ENCODE measurements at regions not wholly inside any gene's neighbourhood (a gene's known extent, or its start where the extent isn't known, plus 50 kb on each side); places are given as distances from the start of the nearest gene placed in this dataset.

- no peaks in the 10 kb centered on the region; the same call in 1 of the 2 replicates for H3K23me2 ChIP-seq (ENCODE audit: low read depth, low read length)
- no peak overlapping the region for H3K4ac ChIP-seq (replicated peaks; ENCODE audit: insufficient read length, low read depth, low read length)
- H3K4me2 ChIP-seq (ENCODE audit: insufficient read depth in 1 of 2, low read depth in 2 of 2, low read length in 2 of 2) = no peak overlapping the region
- DNase-seq (ENCODE audit: low read depth in 1 of 2, low spot score in 2 of 2) (no peak), FAIRE-seq (no peak)
- H3K36me3 ChIP-seq (ENCODE audit: control insufficient read depth in 2 of 4, insufficient read depth in 4 of 4, low read length in 3 of 4) = no peaks in the 10 kb centered on the region
- no peaks in the 10 kb centered on the region for H3K4me1 ChIP-seq (replicated peaks in 1 of 4; ENCODE audit: control insufficient read depth in 3 of 4, insufficient read depth in 4 of 4, low read length in 3 of 4)
- no peak overlapping the region for H3K18ac ChIP-seq (ENCODE audit: extremely low read depth, low read length)
- H2AK5ac ChIP-seq (ENCODE audit: low read depth, low read length) = no peak overlapping the region
- H3K14ac ChIP-seq (ENCODE audit: insufficient read length) = no peak overlapping the region
- WGBS, 2 experiments (ENCODE audit: extremely low coverage in 1 of 2, insufficient coverage in 1 of 2, insufficient read length in 1 of 2, insufficient replicate concordance in 2 of 2, low coverage in 1 of 2, low lambda C conversion rate in 2 of 2, missing lambda C conversion rate in 1 of 2) = 83% methylated on average over 1 of the region's 1 CpG; no CpG with 5 or more reads in 1 of the 2 experiments
- no peak overlapping the region for H3K56ac ChIP-seq (replicated peaks; ENCODE audit: insufficient read length, low read depth, low read length)
- H2BK5ac ChIP-seq (ENCODE audit: low read depth, low read length) = no peak overlapping the region
- H3K4me3 ChIP-seq (ENCODE audit: extremely low read depth in 1 of 4, insufficient read depth in 2 of 4, low read depth in 3 of 4, low read length in 4 of 4) = no peak overlapping the region
- H4K20me1 ChIP-seq (replicated peaks in 1 of 2; ENCODE audit: control insufficient read depth in 1 of 2, insufficient read depth in 2 of 2, low read length in 2 of 2) = no peaks in the 10 kb centered on the region
- POLR2A ChIA-PET (ENCODE audit: partially characterized antibody) = no interaction called here
- CTCF ChIA-PET (ENCODE audit: partially characterized antibody) = no interaction called here
- H3K79me1 ChIP-seq (ENCODE audit: low read depth, low read length) = no peaks in the 10 kb centered on the region
- no peak overlapping the region for H4K91ac ChIP-seq (replicated peaks; ENCODE audit: insufficient read length, low read length)
- H3K27ac ChIP-seq (ENCODE audit: low read depth, low read length) = no peak overlapping the region
- no peak overlapping the region for H2BK12ac ChIP-seq (ENCODE audit: low read depth, low read length)
- no peaks in the 10 kb centered on the region for H3K9me3 ChIP-seq (ENCODE audit: insufficient read depth in 2 of 2, low read depth in 1 of 2, low read length in 1 of 2)
- H4K5ac ChIP-seq (ENCODE audit: insufficient read length, low read depth, low read length) = no peak overlapping the region
- no peak overlapping the region for H2AFZ ChIP-seq (ENCODE audit: low read length)
- H2BK20ac ChIP-seq (ENCODE audit: low read length) = no peak overlapping the region
- H4K8ac ChIP-seq (ENCODE audit: extremely low read depth, insufficient read depth, low read length) = no peak overlapping the region
- no peaks in the 10 kb centered on the region for H3K27me3 ChIP-seq (replicated peaks in 1 of 4; ENCODE audit: control insufficient read depth in 3 of 4, extremely low read depth in 1 of 4, insufficient read depth in 3 of 4, low read length in 3 of 4)
- H3K23ac ChIP-seq (ENCODE audit: insufficient read length) = no peak overlapping the region
- no peak overlapping the region for H3K9ac ChIP-seq (replicated peaks in 1 of 4; ENCODE audit: extremely low read depth in 1 of 4, low read depth in 3 of 4, low read length in 3 of 4)
- H2BK120ac ChIP-seq (replicated peaks; ENCODE audit: low read depth, low read length) = no peak overlapping the region
- no peak overlapping the region for H2BK15ac ChIP-seq (ENCODE audit: low read length)
- no peaks in the 10 kb centered on the region for H3K79me2 ChIP-seq (ENCODE audit: control insufficient read depth in 1 of 2, insufficient read depth in 2 of 2, low read length in 2 of 2)
- no peak for TF ChIP-seq HDAC2 (IDR thresholded peaks at IDR 0.05; ENCODE audit: borderline replicate concordance in 1 of 2, low read depth in 2 of 2, low read length in 2 of 2)
- no peak for TF ChIP-seq RNF2 (IDR thresholded peaks at IDR 0.05; ENCODE audit: borderline replicate concordance, low read depth, low read length, missing control alignments, poor library complexity, severe bottlenecking)
- no peak for TF ChIP-seq GTF2F1 (IDR thresholded peaks at IDR 0.05; ENCODE audit: borderline replicate concordance, low read depth, low read length)
- TF ChIP-seq CTBP2 (IDR thresholded peaks at IDR 0.05; ENCODE audit: borderline replicate concordance, insufficient read depth, insufficient read length, low read length) = no peak
- no peak for TF ChIP-seq CREB1 (IDR thresholded peaks at IDR 0.05)
- no peak for TF ChIP-seq FOSL1 (IDR thresholded peaks at IDR 0.05; ENCODE audit: insufficient read depth, low read depth, low read length)
- TF ChIP-seq BCL11A (IDR thresholded peaks at IDR 0.05; ENCODE audit: low read depth in 2 of 2, low read length in 2 of 2) = no peak
- no peak for TF ChIP-seq CBX5 (IDR thresholded peaks at IDR 0.05; ENCODE audit: low read depth, low read length)
- TF ChIP-seq SIX5 (IDR thresholded peaks at IDR 0.05; ENCODE audit: low read depth, low read length) = no peak
- TF ChIP-seq KDM4A (IDR thresholded peaks at IDR 0.05; ENCODE audit: low read depth, low read length, severe bottlenecking) = no peak
- no peak for TF ChIP-seq TEAD4 (IDR thresholded peaks at IDR 0.05; ENCODE audit: low read depth, low read length)
- no peak for TF ChIP-seq ATF2 (IDR thresholded peaks at IDR 0.05; ENCODE audit: low read length)
Observed at GRCh38 chr2:195279840-195280427, 377.1 kb upstream of the SLC39A10 start.
